ENCODE measurements at regions not wholly inside any gene's neighbourhood (a gene's known extent, or its start where the extent isn't known, plus 50 kb on each side); places are given as distances from the start of the nearest gene placed in this dataset.

GRCh38 chr9:89747596-89747995, 142.8 kb downstream of the GADD45G start:
- DNase-seq (ENCODE audit: low spot score), result no peak

DNA sequence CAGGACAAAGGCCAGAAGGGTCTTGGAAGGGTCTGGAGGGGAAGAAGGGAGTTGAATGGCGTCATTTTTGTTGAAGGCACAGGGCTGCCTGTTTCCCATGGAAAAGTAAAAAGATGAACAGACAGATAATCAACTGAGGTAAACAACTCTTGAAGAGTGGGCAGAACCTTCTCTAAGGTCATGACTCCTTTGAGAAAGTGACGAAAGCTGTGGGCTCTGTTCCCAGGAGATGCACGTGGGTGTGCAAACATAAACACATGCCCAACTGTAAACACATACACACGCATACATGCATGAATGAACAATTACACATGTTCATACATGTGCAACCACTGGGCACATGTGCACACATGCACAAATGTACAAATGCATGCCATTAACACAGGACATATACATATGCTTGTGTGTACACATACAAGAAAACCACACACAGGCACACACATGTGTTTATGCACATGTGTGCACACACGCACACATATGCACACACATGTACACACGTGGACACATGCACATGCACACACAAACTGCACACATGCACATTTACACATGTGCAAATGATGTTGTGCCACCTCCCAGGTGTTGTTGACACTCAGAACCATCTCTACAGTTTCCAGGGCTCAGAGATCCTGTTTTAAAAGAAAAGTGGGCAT, 143.3 kb downstream of the GADD45G start:
- no peak for DNase-seq (ENCODE audit: low spot score)

DNA sequence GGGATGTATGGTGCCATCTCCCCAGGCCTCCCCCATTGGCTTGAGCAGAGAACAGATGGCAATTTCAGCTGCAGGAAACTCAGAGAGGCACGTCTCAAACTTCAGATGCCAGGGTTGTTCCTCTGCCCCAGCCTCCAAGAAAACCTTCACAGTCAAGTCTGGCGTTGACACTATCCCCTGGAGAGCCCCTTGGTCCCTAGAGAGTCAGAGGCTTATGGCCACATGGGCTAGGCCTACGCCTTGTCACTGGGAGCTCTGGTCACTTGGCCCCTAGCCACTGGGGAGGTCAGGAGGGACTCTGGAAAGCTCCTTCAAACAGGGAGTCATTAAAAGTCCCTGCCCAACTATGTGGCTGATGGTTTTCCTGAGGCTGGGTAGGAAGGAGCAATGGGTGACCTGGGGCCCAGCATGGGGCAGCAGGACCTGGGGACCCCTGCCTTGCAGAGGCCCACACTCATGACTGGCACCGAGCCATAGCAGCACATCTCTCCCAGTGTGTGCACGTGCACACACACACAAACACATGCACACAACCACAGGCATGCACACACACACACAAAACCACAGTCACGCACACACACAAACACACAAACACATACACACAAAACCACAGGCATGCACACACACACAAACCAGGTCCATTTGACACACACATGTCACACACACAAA, 144.2 kb downstream of the GADD45G start:
- no peak for DNase-seq (ENCODE audit: low spot score)

GRCh38 chr9:89749500-89750116, 144.8 kb downstream of the GADD45G start:
- peak; percentile 38 for DNase-seq (ENCODE audit: low spot score)

GRCh38 chr9:89750117-89750791, 145.4 kb downstream of the GADD45G start:
- no peak for DNase-seq (ENCODE audit: low spot score)

- no peak for DNase-seq (ENCODE audit: low spot score)
These were observed 146.4 kb downstream of the GADD45G start for GRCh38 chr9:89751079-89751825.

- DNase-seq (ENCODE audit: low spot score), result peak; percentile 35
These were observed 147.3 kb downstream of the GADD45G start for GRCh38 chr9:89752154-89752553.

DNA sequence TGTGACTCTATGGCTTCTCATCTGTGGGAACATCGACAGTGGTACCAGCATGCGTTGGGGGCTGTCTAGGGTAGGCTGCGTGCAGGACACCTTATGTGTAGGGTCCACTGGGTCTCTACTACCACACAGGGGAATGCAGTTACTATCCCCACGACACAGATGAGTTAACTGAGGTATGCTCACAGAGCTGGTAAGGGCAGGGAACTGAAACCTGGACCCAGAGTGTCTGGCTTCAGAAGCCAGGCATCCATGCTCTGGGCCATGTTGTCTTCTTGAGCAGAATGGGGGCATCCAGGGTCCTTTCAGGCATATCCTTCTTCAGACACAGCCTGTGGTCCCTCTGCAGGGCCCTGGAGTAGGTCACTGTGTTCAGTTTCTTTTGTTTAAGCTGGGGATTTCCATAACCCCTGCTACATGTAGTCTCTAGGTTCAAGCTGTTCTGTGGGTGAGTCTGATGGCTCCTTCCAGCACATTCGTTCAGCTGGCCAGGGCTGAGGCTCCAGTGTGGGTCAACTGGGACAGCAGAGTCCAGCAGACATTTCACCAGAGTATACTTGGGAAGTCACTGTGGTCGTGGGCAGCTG, 148.8 kb downstream of the GADD45G start:
- no peak for DNase-seq (ENCODE audit: low spot score)

- DNase-seq (ENCODE audit: low spot score), result no peak
These were observed 149.4 kb downstream of the GADD45G start for GRCh38 chr9:89754193-89754592.

DNA sequence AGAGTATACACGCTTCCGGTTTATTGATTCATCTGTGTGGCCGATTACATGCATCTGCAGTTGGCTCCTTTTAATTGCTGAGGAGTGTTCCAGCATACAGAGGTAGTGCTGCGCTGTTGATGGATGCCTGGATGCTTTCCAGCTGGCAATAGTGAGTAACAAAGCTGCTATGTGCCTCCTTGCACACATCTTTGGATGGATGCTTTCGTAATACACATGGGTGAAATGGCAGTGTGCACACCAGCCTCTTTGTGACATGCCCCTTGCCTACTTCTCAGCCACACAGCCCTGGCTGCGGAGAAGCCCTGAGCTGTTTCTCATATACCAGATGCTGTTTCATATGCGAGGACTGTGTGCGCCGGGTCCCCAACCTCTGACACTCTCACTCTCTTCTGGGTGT, 151.0 kb downstream of the GADD45G start:
- no peak for DNase-seq (ENCODE audit: low spot score)

DNA sequence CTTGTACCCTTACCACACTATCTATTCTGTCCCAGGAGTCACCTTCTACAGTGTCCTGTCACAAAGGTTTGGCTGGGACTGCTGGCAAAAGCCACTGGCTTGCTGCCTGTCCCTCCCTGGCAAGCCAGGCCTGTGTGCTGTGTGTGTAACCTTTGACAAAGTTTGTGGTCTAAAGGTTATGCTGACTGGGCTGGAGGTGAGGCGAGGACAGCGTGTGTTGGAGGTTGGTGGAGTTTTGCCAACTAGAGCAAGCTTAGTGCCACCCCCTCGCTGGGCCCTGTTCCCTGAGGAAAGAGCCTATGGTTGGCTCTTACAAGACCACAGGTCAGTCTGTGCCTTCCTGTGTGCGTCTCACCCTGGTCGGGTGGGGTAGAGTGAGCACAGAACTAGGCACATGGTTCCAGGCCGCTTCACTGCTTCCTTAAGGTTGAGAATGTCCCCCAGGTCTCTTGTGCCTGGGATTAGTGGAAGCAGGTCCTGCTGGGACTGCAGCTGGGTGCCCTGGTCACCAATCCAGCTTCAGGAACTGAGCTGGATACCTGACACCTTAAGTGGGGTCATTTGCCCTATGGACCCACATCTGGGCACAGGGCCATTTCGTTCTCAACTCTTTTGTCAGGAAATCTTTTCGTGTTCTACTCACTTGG, 152.2 kb downstream of the GADD45G start:
- DNase-seq (ENCODE audit: low spot score), result no peak

DNA sequence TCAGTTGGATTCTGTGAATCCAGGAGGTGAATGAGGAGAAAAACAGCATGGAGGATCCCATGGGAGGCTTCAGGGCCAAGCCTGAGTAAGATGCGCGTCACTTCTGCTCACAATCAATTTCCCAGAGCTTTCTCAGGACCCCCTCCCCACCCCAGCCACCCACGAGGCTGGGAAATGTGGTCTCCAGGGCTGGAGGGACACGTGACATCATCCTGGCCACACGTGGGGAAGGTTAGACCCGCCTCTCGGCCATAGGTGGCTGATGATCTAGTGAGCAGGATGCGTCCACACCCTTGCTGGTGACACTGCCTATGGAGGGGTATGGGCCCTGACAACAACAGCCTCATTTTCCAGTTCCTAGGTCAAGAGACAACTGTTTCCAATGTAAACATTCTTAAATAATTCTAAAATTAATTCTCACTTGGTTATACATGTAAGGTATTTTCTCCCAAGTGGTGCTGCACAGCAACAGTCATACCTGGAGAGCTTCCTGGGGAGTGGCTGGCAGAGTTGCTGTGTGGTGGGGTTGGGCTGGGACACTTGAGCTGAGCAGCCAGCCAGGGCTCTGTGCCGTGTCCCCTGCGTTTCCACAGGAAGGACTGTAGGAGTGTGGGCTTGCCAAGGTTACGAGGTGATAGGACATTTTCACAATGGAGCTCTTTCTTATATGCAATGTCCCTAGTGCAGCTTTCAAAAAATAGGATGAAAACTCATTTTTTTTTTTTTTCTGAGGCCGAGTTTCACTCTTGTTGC, 153.1 kb downstream of the GADD45G start:
- no peak for DNase-seq (ENCODE audit: low spot score)

DNA sequence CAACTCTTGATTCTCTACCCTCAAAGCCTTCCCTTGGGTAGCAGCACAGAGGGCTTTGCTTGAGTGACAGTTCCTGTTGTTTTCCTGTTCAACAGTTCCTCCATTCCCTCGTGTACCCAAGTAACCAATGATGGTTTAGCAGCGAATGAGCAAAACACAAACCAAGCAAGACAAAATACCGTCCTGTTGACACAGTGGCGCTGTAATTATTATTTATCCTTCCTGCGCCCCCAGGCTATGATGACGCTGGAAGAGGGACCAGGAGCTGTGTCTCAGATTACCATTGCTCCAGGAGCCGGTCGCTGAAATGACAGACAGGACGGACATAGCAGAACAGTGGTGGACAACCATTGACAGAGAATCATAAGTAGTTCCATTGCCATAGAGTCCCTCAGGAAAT, 154.8 kb downstream of the GADD45G start:
- DNase-seq (ENCODE audit: low spot score), result no peak

DNA sequence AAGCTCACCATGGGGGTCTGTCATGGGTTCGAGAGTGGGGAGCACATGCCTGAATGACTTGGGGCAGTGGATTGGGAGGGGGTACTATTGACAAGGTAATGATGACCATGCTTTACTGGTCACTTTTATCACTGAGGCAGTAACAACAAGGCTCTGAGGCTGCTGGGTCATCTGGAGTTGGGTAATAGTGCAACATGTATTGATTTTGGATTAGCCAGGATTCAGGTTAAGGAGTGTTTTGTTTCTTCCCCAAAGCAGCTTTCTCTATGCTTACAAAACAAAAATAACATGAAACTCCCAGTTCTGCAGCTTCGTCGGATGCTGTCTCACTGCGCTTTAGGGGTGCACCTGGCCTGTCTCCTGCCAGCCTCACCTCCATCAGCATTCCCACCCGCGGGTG, 155.3 kb downstream of the GADD45G start:
- DNase-seq (ENCODE audit: low spot score), result no peak

- DNase-seq (ENCODE audit: low spot score), result no peak
These were observed 159.4 kb downstream of the GADD45G start for GRCh38 chr9:89764217-89764616.

- DNase-seq (ENCODE audit: low spot score), result no peak
These were observed 160.6 kb downstream of the GADD45G start for GRCh38 chr9:89765211-89765946.

DNA sequence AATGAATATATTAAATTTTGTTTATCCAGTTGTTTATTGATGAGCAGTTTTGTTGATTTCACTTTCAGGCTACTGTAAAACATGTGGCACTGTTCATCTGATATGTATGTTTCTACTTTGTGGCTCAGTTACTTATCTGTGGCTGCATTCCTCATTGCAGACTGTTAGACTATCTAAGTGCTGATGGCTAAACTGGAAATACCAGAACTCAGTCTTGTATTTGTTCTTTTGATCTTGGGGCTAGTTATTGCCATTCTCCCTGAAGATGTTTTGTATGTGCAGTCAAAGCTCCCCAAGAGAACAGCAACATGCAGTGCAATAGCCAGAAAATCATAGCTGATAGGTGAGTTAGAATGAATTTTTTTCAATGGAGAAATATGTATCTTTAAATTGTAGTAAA, 162.2 kb downstream of the GADD45G start:
- DNase-seq (ENCODE audit: low spot score), result no peak

- no peak for DNase-seq (ENCODE audit: low spot score)
These were observed 163.2 kb downstream of the GADD45G start for GRCh38 chr9:89768051-89768450.

DNA sequence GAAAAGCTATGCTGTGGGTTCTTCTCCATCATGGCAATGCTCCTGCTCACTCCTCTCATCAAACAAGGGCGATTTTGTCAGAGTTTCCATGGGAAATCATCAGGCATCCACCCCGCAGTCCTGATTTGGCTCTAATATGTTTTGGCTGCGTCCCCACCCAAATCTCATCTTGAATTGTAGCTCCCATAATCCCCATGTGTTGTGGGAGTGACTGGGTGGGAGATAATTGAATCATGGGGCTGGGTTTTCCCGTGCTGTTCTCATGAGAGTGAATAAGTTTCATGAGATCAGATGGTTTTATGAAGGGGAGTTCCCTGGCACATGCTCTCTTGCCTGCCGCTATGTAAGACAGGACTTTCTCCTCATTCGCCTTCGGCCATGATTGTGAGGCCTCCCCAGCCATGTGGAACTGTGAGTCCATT, 163.8 kb downstream of the GADD45G start:
- no peak for DNase-seq (ENCODE audit: low spot score)
